DND-41 (cell line): ENCODE measurements at regions not wholly inside any gene's neighbourhood (a gene's known extent, or its start where the extent isn't known, plus 50 kb on each side); places are given as distances from the start of the nearest gene placed in this dataset.

Experiments
- ATAC-seq: fragments of 200-7000 bp; cut with Tn5 transposase; 3 replicates; pipeline ENCODE4 v1.9.1; 2021; ENCODE audit warnings: low read depth; ENCODE audit not compliant: insufficient read depth
- DNase-seq: peaks from one replicate; pipeline ENCODE4 v3.0.0-alpha.2; 2020
- H2AFZ ChIP-seq: 2 replicates; pipeline ENCODE4 v1.6.0; 2012; ENCODE audit warnings: low read depth, low read length
- H3K27ac ChIP-seq: 2 replicates; pipeline ENCODE4 v1.5.1; 2012; ENCODE audit warnings: low read length, inconsistent platforms
- H3K27me3 ChIP-seq: fragments of 200-600 bp; sonication (generic); 2 replicates; pipeline ENCODE4 v1.6.0; 2012; ENCODE audit warnings: low read length, mild to moderate bottlenecking, inconsistent platforms; ENCODE audit not compliant: insufficient read depth, poor library complexity
- H3K36me3 ChIP-seq: 2 replicates; pipeline ENCODE4 v1.5.1; 2012; ENCODE audit warnings: low read length, inconsistent platforms; ENCODE audit not compliant: insufficient read depth
- H3K4me1 ChIP-seq: 2 replicates; pipeline ENCODE4 v1.5.1; 2012; ENCODE audit warnings: mild to moderate bottlenecking, low read length; ENCODE audit not compliant: insufficient read depth
- H3K4me2 ChIP-seq: 2 replicates; pipeline ENCODE4 v1.6.0; 2012; ENCODE audit warnings: mild to moderate bottlenecking, moderate library complexity, low read length, inconsistent platforms; ENCODE audit not compliant: insufficient read depth
- H3K4me3 ChIP-seq, 2 experiments: fragments of 200-600 bp in 1 of 2; shearing (Covaris generic) in 1 of 2; 2 replicates each; pipeline ENCODE4 v1.5.1; 2012 to 2016; ENCODE audit warnings: inconsistent platforms in 2 of 2, low read length in 2 of 2, mild to moderate bottlenecking in 2 of 2, low read depth in 1 of 2, moderate library complexity in 1 of 2
- H3K79me2 ChIP-seq: 2 replicates; pipeline ENCODE4 v1.6.0; 2012; ENCODE audit warnings: low read length, inconsistent platforms; ENCODE audit not compliant: insufficient read depth
- H3K9ac ChIP-seq: 2 replicates; pipeline ENCODE4 v1.6.0; 2012; ENCODE audit warnings: low read depth, mild to moderate bottlenecking, inconsistent platforms, low read length, moderate library complexity
- H3K9me3 ChIP-seq: 2 replicates; pipeline ENCODE4 v1.5.1; 2012; ENCODE audit warnings: low read length, moderate library complexity, mild to moderate bottlenecking, inconsistent platforms; ENCODE audit not compliant: insufficient read depth, severe bottlenecking
- H4K20me1 ChIP-seq: 2 replicates; pipeline ENCODE4 v1.6.0; 2012; ENCODE audit warnings: low read length; ENCODE audit not compliant: insufficient read depth
- EZH2 ChIP-seq: IDR thresholded peaks from 3 replicates; pipeline ENCODE4 v1.6.1; 2012; ENCODE audit warnings: borderline replicate concordance, low read depth, mild to moderate bottlenecking, moderate library complexity, low read length, inconsistent platforms; ENCODE audit not compliant: severe bottlenecking
- TF ChIP-seq, protein P1 (sequence below): IDR thresholded peaks from 2 replicates; pipeline ENCODE4 v1.5.1; 2012; ENCODE audit warnings: borderline replicate concordance, low read length, moderate library complexity, mild to moderate bottlenecking; ENCODE audit not compliant: poor library complexity, severe bottlenecking; ENCODE audit errors: extremely low read depth

- Histone ChIP-seq H3K79me2 (no peaks in the 10 kb centered on the region), H3K9me3 (no peaks in the 10 kb centered on the region), H2AFZ (no peak overlapping the region), H3K9ac (no peak overlapping the region), H3K4me1 (no peaks in the 10 kb centered on the region), H3K27me3 (no peaks in the 10 kb centered on the region), H3K4me2 (no peak overlapping the region), H3K27ac (no peak overlapping the region), H3K4me3 (no peak overlapping the region), H4K20me1 (no peaks in the 10 kb centered on the region; the same call in 1 of the 2 replicates), H3K36me3 (no peaks in the 10 kb centered on the region)
- ATAC-seq (no peak), DNase-seq (no peak)
- TF ChIP-seq, protein P1, sequence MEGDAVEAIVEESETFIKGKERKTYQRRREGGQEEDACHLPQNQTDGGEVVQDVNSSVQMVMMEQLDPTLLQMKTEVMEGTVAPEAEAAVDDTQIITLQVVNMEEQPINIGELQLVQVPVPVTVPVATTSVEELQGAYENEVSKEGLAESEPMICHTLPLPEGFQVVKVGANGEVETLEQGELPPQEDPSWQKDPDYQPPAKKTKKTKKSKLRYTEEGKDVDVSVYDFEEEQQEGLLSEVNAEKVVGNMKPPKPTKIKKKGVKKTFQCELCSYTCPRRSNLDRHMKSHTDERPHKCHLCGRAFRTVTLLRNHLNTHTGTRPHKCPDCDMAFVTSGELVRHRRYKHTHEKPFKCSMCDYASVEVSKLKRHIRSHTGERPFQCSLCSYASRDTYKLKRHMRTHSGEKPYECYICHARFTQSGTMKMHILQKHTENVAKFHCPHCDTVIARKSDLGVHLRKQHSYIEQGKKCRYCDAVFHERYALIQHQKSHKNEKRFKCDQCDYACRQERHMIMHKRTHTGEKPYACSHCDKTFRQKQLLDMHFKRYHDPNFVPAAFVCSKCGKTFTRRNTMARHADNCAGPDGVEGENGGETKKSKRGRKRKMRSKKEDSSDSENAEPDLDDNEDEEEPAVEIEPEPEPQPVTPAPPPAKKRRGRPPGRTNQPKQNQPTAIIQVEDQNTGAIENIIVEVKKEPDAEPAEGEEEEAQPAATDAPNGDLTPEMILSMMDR = no peak
- no peak for TF ChIP-seq EZH2
Measured at GRCh38 chr22:48888466-48889208, 939.0 kb downstream of the BRD1 start.

GRCh38 chr22:48887394-48888332, 940.0 kb downstream of the BRD1 start:
- Histone ChIP-seq H3K79me2 (no peaks in the 10 kb centered on the region), H3K4me1 (no peaks in the 10 kb centered on the region), H4K20me1 (no peaks in the 10 kb centered on the region; the same call in 1 of the 2 replicates), H3K4me2 (no peak overlapping the region), H3K27me3 (no peaks in the 10 kb centered on the region), H3K27ac (no peak overlapping the region), H3K9me3 (no peaks in the 10 kb centered on the region), H3K4me3 (no peak overlapping the region), H3K9ac (no peak overlapping the region), H2AFZ (no peak overlapping the region), H3K36me3 (no peaks in the 10 kb centered on the region)
- ATAC-seq (no peak), DNase-seq (no peak)
- no peak for TF ChIP-seq EZH2
- TF ChIP-seq, protein P1 = no peak

DNA sequence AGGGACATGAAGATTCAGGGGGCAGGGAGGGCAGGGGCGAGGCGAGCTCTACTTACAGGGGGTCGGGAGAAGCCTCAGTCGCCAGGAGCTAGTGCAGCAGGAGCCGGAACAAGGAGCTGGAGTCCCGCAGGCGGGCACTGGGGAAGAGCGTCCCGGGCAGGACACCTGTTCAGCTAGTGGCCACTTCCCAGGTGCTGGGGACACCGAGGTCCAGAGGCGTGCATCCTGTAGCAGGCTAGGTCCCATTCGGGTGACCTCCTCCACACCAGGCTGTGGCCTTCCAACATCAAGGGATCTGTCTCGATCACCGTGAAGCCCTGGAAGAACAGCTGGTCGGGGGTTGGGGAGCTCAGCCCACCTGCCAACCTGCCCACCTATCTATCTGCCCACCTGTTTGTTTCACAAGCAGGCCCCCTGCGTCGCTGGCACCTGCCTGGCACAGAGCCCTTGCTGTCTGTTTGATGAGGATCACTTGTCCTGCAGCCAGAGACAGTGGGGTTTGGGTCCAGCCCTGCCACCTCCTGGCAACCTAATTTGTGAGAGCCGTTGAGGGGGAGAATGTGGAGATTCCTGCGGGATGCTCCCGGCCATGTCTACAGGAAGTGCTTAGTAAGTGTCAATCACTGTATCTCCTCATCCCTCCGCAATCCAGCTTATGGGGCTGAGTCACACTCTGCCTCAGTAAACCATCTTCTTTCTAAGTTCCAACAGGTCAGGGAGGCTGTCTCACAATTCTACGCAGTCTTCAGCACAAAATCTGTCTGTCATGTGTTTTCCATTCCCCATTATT, 940.9 kb downstream of the BRD1 start:
- no peak overlapping the region for H3K9ac ChIP-seq
- H3K27me3 ChIP-seq = no peaks in the 10 kb centered on the region
- no peaks in the 10 kb centered on the region for H3K4me1 ChIP-seq
- no peak overlapping the region for H2AFZ ChIP-seq
- H3K79me2 ChIP-seq = no peaks in the 10 kb centered on the region
- H3K9me3 ChIP-seq = no peaks in the 10 kb centered on the region
- no peak overlapping the region for H3K27ac ChIP-seq
- no peaks in the 10 kb centered on the region; the same call in 1 of the 2 replicates for H4K20me1 ChIP-seq
- no peaks in the 10 kb centered on the region for H3K36me3 ChIP-seq
- ATAC-seq (no peak), DNase-seq (no peak)
- TF ChIP-seq, protein P1 = no peak
- no peak for TF ChIP-seq EZH2
- H3K4me2 ChIP-seq = no peak overlapping the region
- no peak overlapping the region for H3K4me3 ChIP-seq
